HG03139 (cell line): ENCODE measurements at regions not wholly inside any gene's neighbourhood (a gene's known extent, or its start where the extent isn't known, plus 50 kb on each side); places are given as distances from the start of the nearest gene placed in this dataset.
"Not testable (repeated sequence)": the region's sequence is repeated elsewhere in the genome, so short reads cannot be mapped to it uniquely, and the experiment has no call there.

Source experiments
- ATAC-seq: cut with Tn5 transposase; IDR thresholded peaks from one replicate; pipeline ENCODE4 v1.9.1; 2021; ENCODE audit not compliant: unreplicated experiment

GRCh38 chr6:156455847-156456246 lies 321.3 kb upstream of the ARID1B start:
- ATAC-seq = no peak

- no peak for ATAC-seq
Observed at GRCh38 chr6:156454867-156455266, 322.3 kb upstream of the ARID1B start.

DNA sequence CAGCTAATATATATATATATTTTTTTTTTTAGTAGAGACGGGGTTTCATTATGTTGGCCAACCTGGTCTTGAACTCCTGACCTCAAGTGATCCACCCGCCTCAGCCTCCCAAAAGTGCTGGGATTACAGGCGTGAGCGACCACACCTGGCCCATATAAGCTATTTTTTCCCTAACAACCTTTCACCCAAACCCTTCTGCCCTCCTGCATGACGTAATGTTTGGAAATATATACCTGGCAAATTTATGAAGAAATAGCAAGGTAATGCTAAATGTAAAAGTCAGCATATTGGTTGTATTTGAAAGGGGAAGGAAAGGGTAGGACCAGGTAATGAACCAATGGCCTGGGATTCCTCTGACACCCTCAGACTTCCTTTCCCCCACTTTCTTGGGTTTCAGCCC lies 325.5 kb upstream of the ARID1B start:
- ATAC-seq = no peak

DNA sequence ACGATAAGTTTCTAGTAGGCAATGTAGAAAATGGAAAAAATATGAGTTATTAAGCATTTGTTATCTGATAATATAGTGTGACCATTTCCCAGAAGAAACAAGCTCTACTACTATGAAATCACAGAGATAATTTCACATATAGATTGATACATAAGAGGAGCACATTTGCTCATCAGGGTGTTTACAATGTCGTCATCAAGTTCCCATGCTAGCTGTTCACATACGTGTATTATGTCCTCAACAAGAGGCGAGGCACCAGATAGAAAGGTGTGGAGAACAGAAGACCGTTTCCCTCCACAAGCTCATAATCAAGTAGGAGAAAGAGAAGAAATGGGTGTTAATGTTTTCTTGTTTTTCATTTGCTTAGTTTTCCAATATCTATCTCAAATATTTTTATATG lies 326.1 kb upstream of the ARID1B start:
- ATAC-seq = no peak

GRCh38 chr6:156450421-156450820 lies 326.8 kb upstream of the ARID1B start:
- ATAC-seq = no peak

DNA sequence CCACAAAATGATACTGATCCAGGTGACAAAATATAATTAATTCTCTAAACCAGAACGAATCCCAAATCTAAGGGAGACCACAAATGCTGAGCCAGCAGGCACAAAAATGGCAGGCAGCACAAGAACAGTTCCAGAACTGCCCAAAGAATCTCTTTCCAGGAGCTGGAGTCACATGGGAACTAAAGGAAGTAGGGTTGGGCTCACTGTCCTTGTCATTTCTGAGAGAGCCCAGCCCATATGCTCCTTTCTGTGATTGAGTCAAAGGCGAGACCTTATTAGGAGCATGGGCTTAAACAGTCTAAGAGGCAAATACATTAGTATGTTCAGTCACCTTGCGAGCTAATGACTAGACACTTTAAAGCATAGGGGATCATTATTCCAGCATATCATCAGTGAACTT lies 327.6 kb upstream of the ARID1B start:
- no peak for ATAC-seq

- no peak for ATAC-seq
Observed at GRCh38 chr6:156449128-156449527, 328.1 kb upstream of the ARID1B start.

DNA sequence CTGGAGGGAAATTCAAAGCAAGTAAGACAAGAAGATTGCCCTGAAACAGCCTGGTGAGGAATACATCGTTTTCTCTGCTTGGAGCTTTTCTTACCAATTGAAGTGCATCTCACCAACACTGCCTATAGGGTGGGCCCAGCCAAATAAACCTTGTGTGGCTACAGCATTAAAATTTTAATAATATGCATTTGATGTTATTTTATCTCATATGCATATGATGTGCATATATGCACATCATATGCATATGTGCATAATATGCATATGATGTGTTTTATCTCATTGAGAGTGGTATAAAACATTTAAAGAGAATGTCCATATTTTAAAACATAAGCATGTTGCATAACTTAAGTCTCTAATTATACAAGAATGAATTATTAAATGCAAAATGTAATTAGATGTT lies 328.6 kb upstream of the ARID1B start:
- ATAC-seq = no peak

- no peak for ATAC-seq
Observed at GRCh38 chr6:156440688-156441087, 336.5 kb upstream of the ARID1B start.

- no peak for ATAC-seq
Observed at GRCh38 chr6:156438350-156438923, 338.7 kb upstream of the ARID1B start.

GRCh38 chr6:156437121-156437879 lies 339.9 kb upstream of the ARID1B start:
- ATAC-seq = no peak

- no peak for ATAC-seq
Observed at GRCh38 chr6:156434795-156435190, 342.4 kb upstream of the ARID1B start.

GRCh38 chr6:156434049-156434794 lies 343.0 kb upstream of the ARID1B start:
- no peak for ATAC-seq

DNA sequence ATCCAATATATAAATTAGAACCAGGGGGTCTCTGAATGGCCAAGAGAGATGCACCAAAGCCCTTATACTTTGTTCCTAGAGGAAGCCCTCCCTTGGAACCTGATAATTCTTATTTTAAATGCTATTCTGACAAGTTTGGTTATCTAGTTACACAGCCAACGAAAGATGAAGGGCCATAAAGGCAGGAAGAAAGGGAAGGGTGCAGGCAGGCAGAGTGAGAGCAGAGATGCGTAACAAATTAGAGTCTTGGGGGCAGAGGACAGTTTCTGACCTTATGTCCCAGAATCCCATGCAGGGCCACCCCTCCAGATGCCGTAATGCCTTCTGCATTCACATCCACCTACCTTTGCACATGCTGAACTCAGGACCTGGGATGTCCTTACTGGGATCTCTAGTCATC lies 344.6 kb upstream of the ARID1B start:
- no peak for ATAC-seq

DNA sequence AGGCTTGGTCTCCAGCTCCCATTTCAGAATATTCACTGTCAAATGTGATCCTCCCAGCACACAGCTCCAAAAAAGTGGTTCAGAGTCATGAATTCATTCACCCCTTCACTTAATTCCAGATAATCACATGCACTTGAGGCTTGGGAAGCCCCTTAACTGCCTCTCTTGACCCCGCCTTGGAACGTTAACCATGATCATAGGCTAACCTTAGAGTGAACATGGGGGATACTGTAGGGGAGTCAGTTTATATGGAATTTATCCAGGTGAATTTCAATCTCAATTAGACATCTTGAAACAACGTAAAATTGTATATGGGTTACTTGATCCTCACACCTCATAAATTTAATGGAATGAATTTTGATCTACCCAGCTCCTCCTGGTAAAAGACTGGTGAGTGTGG lies 346.8 kb upstream of the ARID1B start:
- ATAC-seq = no peak

- no peak for ATAC-seq
Observed at GRCh38 chr6:156427345-156427744, 349.8 kb upstream of the ARID1B start.

DNA sequence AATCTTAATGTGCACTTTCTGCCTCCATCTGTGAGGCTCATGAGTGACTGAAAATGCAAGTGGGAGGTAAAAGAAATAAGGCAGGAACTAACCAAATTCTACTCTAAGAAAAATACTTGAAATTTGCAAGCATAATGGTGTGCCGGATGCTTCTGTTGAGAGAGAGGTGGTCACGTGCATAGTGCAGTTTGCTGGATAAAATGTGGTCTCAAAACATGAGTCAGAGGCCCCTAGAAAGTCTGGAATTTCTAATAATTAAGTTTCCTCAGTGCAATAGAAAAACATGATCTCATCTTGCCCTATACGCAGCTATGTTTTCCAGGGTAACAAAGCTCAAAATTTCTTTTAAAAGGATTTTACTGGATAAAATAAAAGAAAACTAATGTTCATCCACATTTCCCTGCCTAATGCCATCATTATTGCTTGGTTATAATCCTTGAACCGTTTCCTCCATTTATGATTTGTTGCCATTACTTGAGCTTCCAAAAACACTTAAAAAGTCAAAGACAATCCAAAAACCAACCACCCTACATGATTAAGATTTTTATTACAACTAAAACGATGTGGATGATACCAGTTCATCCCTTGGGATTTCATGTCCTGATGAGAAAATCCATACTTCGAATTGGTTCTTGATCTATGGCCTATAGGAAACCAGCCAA lies 351.7 kb upstream of the ARID1B start:
- no peak for ATAC-seq

DNA sequence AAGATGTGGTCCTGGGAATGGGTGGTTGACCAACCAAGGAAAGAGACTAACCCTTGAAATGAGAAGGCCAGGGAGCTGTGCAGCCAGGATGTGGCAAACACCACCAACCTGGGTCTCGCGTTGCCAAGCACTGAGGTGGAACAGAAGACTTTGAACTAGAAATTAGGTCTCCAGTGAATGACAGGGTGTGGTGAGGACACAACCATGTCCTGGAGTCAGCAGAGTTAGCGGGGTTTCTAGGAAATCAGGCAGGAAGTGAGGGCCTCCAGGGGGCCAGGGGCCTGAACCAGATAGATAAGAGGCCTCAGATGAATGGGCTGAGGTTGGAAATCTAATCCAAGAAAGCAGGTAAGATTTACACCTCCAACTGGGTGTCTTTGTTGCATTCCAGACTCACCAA lies 353.3 kb upstream of the ARID1B start:
- ATAC-seq = no peak

- ATAC-seq = no peak
Observed at GRCh38 chr6:156423075-156423474, 354.1 kb upstream of the ARID1B start.

DNA sequence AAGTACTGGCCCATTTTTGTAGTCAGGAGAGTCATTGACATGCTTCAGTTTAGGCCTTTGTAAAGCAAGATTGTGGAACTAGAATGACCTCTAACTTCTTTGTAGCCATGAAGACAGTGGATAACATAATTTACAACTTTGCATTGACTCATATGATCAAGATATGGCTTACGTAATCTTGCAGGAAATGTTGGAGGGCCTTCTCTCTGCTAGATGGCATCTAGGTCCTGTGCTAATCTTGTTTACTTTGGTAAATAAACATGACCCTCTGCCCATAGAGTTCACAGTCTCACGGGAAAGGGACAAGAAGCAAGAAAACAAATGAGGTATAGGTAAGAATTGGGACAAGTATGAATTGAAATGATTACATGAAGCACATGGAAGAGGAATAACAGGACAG lies 355.2 kb upstream of the ARID1B start:
- ATAC-seq = no peak

DNA sequence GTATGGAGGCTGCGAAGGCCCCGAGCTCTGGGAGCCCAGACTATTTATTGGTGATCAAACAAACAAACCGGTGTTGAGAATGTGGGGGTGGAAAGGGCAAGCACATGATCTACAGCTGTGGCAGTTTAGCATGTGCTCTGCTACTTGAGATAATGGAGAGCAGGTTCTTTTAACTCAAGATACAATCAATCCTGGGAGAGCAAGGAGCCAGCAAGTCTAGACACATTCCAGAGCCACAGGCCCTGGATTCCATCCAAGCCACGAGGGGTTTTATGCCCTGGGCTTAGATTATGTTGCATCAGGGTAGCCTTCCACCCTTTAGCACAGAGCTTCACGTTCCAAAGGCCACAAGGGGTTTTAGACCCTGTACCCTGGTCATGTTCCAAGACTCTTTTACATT lies 355.9 kb upstream of the ARID1B start:
- ATAC-seq = not testable (repeated sequence)
